ENCODE measurements at regions not wholly inside any gene's neighbourhood (a gene's known extent, or its start where the extent isn't known, plus 50 kb on each side); places are given as distances from the start of the nearest gene placed in this dataset.

- Histone ChIP-seq H3K36me3 (ENCODE audit: control insufficient read depth, insufficient read depth, low read length) (no peaks in the 10 kb centered on the region), H3K27ac (ENCODE audit: low read length) (no peak overlapping the region), H3K4me3 (ENCODE audit: low read length) (no peak overlapping the region), H3K9me3 (ENCODE audit: control insufficient read depth, low read depth, low read length) (no peaks in the 10 kb centered on the region), H3K27me3 (ENCODE audit: control insufficient read depth, insufficient read depth, low read length) (no peaks in the 10 kb centered on the region), H3K4me1 (ENCODE audit: control insufficient read depth, insufficient read depth, low read length) (no peaks in the 10 kb centered on the region)
- no CpG with 5 or more reads among the region's 4 CpGs for WGBS (ENCODE audit: insufficient coverage, low lambda C conversion rate)
- no peak for DNase-seq
Observed at GRCh38 chr12:97616946-97617345, 154.3 kb downstream of the RMST start.

- H3K9me3 ChIP-seq (ENCODE audit: control insufficient read depth, low read depth, low read length), result no peaks in the 10 kb centered on the region
- DNase-seq, result no peak
Observed at GRCh38 chr12:97628962-97629361, 166.4 kb downstream of the RMST start.

GRCh38 chr12:97629382-97629781 lies 166.8 kb downstream of the RMST start:
- Histone ChIP-seq H3K4me1 (ENCODE audit: control insufficient read depth, insufficient read depth, low read length) (no peaks in the 10 kb centered on the region), H3K4me3 (ENCODE audit: low read length) (no peak overlapping the region), H3K36me3 (ENCODE audit: control insufficient read depth, insufficient read depth, low read length) (no peaks in the 10 kb centered on the region), H3K9me3 (ENCODE audit: control insufficient read depth, low read depth, low read length) (no peaks in the 10 kb centered on the region), H3K27me3 (ENCODE audit: control insufficient read depth, insufficient read depth, low read length) (no peaks in the 10 kb centered on the region), H3K27ac (ENCODE audit: low read length) (no peak overlapping the region)
- no peak for DNase-seq

More at GRCh38 chr12:97628962-97629361, 166.4 kb downstream of the RMST start:
- H3K4me1 ChIP-seq (ENCODE audit: control insufficient read depth, insufficient read depth, low read length), result no peaks in the 10 kb centered on the region
- H3K4me3 ChIP-seq (ENCODE audit: low read length), result no peak overlapping the region
- H3K27me3 ChIP-seq (ENCODE audit: control insufficient read depth, insufficient read depth, low read length), result no peaks in the 10 kb centered on the region
- no peak overlapping the region for H3K27ac ChIP-seq (ENCODE audit: low read length)
- no peaks in the 10 kb centered on the region for H3K36me3 ChIP-seq (ENCODE audit: control insufficient read depth, insufficient read depth, low read length)

- no peaks in the 10 kb centered on the region for H3K36me3 ChIP-seq (ENCODE audit: control insufficient read depth, insufficient read depth, low read length)
- no CpG with 5 or more reads among the region's 2 CpGs for WGBS (ENCODE audit: insufficient coverage, low lambda C conversion rate)
- no peaks in the 10 kb centered on the region for H3K4me1 ChIP-seq (ENCODE audit: control insufficient read depth, insufficient read depth, low read length)
- no peak overlapping the region for H3K27ac ChIP-seq (ENCODE audit: low read length)
- no peaks in the 10 kb centered on the region for H3K9me3 ChIP-seq (ENCODE audit: control insufficient read depth, low read depth, low read length)
- no peak for DNase-seq
- no peak overlapping the region for H3K4me3 ChIP-seq (ENCODE audit: low read length)
- no peaks in the 10 kb centered on the region for H3K27me3 ChIP-seq (ENCODE audit: control insufficient read depth, insufficient read depth, low read length)
Observed at GRCh38 chr12:97630356-97630755, 167.8 kb downstream of the RMST start.

- DNase-seq, result no peak
- Histone ChIP-seq H3K4me3 (ENCODE audit: low read length) (no peak overlapping the region), H3K27ac (ENCODE audit: low read length) (no peak overlapping the region), H3K27me3 (ENCODE audit: control insufficient read depth, insufficient read depth, low read length) (no peaks in the 10 kb centered on the region), H3K4me1 (ENCODE audit: control insufficient read depth, insufficient read depth, low read length) (no peaks in the 10 kb centered on the region), H3K9me3 (ENCODE audit: control insufficient read depth, low read depth, low read length) (no peaks in the 10 kb centered on the region), H3K36me3 (ENCODE audit: control insufficient read depth, insufficient read depth, low read length) (no peaks in the 10 kb centered on the region)
- 67% methylated on average over 3 of the region's 4 CpGs for WGBS (ENCODE audit: insufficient coverage, low lambda C conversion rate)
Observed at GRCh38 chr12:97630875-97631274, 168.3 kb downstream of the RMST start.

GRCh38 chr12:97637770-97638169 lies 175.2 kb downstream of the RMST start:
- Histone ChIP-seq H3K27me3 (ENCODE audit: control insufficient read depth, insufficient read depth, low read length) (no peaks in the 10 kb centered on the region), H3K4me3 (ENCODE audit: low read length) (no peak overlapping the region), H3K27ac (ENCODE audit: low read length) (no peak overlapping the region), H3K36me3 (ENCODE audit: control insufficient read depth, insufficient read depth, low read length) (no peaks in the 10 kb centered on the region), H3K9me3 (ENCODE audit: control insufficient read depth, low read depth, low read length) (no peaks in the 10 kb centered on the region), H3K4me1 (ENCODE audit: control insufficient read depth, insufficient read depth, low read length) (no peaks in the 10 kb centered on the region)
- no peak for DNase-seq
- no CpG with 5 or more reads among the region's 3 CpGs for WGBS (ENCODE audit: insufficient coverage, low lambda C conversion rate)

GRCh38 chr12:97638739-97639138 lies 176.1 kb downstream of the RMST start:
- no peaks in the 10 kb centered on the region for H3K36me3 ChIP-seq (ENCODE audit: control insufficient read depth, insufficient read depth, low read length)
- DNase-seq, result no peak
- H3K4me1 ChIP-seq (ENCODE audit: control insufficient read depth, insufficient read depth, low read length), result no peaks in the 10 kb centered on the region
- H3K27ac ChIP-seq (ENCODE audit: low read length), result no peak overlapping the region
- no peaks in the 10 kb centered on the region for H3K27me3 ChIP-seq (ENCODE audit: control insufficient read depth, insufficient read depth, low read length)
- WGBS (ENCODE audit: insufficient coverage, low lambda C conversion rate), result no CpG with 5 or more reads among the region's 2 CpGs
- H3K9me3 ChIP-seq (ENCODE audit: control insufficient read depth, low read depth, low read length), result no peaks in the 10 kb centered on the region
- no peak overlapping the region for H3K4me3 ChIP-seq (ENCODE audit: low read length)

GRCh38 chr12:97639702-97640101 lies 177.1 kb downstream of the RMST start:
- Histone ChIP-seq H3K4me3 (ENCODE audit: low read length) (no peak overlapping the region), H3K27ac (ENCODE audit: low read length) (no peak overlapping the region), H3K4me1 (ENCODE audit: control insufficient read depth, insufficient read depth, low read length) (no peaks in the 10 kb centered on the region), H3K27me3 (ENCODE audit: control insufficient read depth, insufficient read depth, low read length) (no peaks in the 10 kb centered on the region), H3K9me3 (ENCODE audit: control insufficient read depth, low read depth, low read length) (no peaks in the 10 kb centered on the region), H3K36me3 (ENCODE audit: control insufficient read depth, insufficient read depth, low read length) (no peaks in the 10 kb centered on the region)
- no peak for DNase-seq
- no CpG with 5 or more reads among the region's 1 CpG for WGBS (ENCODE audit: insufficient coverage, low lambda C conversion rate)

GRCh38 chr12:97640826-97641225 lies 178.2 kb downstream of the RMST start:
- no CpG with 5 or more reads among the region's 6 CpGs for WGBS (ENCODE audit: insufficient coverage, low lambda C conversion rate)

GRCh38 chr12:97642911-97643310 lies 180.3 kb downstream of the RMST start:
- Histone ChIP-seq H3K4me1 (ENCODE audit: control insufficient read depth, insufficient read depth, low read length) (no peaks in the 10 kb centered on the region), H3K36me3 (ENCODE audit: control insufficient read depth, insufficient read depth, low read length) (no peaks in the 10 kb centered on the region), H3K27me3 (ENCODE audit: control insufficient read depth, insufficient read depth, low read length) (no peaks in the 10 kb centered on the region), H3K27ac (ENCODE audit: low read length) (no peak overlapping the region), H3K4me3 (ENCODE audit: low read length) (no peak overlapping the region), H3K9me3 (ENCODE audit: control insufficient read depth, low read depth, low read length) (no peaks in the 10 kb centered on the region)
- 93% methylated on average over 3 of the region's 5 CpGs for WGBS (ENCODE audit: insufficient coverage, low lambda C conversion rate)
- DNase-seq, result no peak

More at GRCh38 chr12:97640826-97641225, 178.2 kb downstream of the RMST start:
- H3K36me3 ChIP-seq (ENCODE audit: control insufficient read depth, insufficient read depth, low read length), result no peaks in the 10 kb centered on the region
- H3K4me1 ChIP-seq (ENCODE audit: control insufficient read depth, insufficient read depth, low read length), result no peaks in the 10 kb centered on the region
- H3K27ac ChIP-seq (ENCODE audit: low read length), result no peak overlapping the region
- H3K27me3 ChIP-seq (ENCODE audit: control insufficient read depth, insufficient read depth, low read length), result no peaks in the 10 kb centered on the region
- H3K4me3 ChIP-seq (ENCODE audit: low read length), result no peak overlapping the region
- no peaks in the 10 kb centered on the region for H3K9me3 ChIP-seq (ENCODE audit: control insufficient read depth, low read depth, low read length)
- DNase-seq, result no peak

GRCh38 chr12:97643924-97644323 lies 181.3 kb downstream of the RMST start:
- Histone ChIP-seq H3K4me1 (ENCODE audit: control insufficient read depth, insufficient read depth, low read length) (no peaks in the 10 kb centered on the region), H3K9me3 (ENCODE audit: control insufficient read depth, low read depth, low read length) (no peaks in the 10 kb centered on the region), H3K4me3 (ENCODE audit: low read length) (no peak overlapping the region), H3K27me3 (ENCODE audit: control insufficient read depth, insufficient read depth, low read length) (no peaks in the 10 kb centered on the region), H3K27ac (ENCODE audit: low read length) (no peak overlapping the region), H3K36me3 (ENCODE audit: control insufficient read depth, insufficient read depth, low read length) (no peaks in the 10 kb centered on the region)
- no peak for DNase-seq
- WGBS (ENCODE audit: insufficient coverage, low lambda C conversion rate), result no CpG with 5 or more reads among the region's 7 CpGs

Measured in large intestine (tissue), 3 donors.